Trophoblast cell (in vitro differentiated cells and primary cell): ENCODE measurements at regions not wholly inside any gene's neighbourhood (a gene's known extent, or its start where the extent isn't known, plus 50 kb on each side); places are given as distances from the start of the nearest gene placed in this dataset.

Experiments
- DNase-seq, 2 donors: peaks; one replicate each; pipeline ENCODE4 v3.0.0-alpha.2; 2016
- H2AFZ ChIP-seq: 2 replicates; pipeline ENCODE4 v1.6.1; 2013; ENCODE audit warnings: low read length, moderate library complexity, mild to moderate bottlenecking; ENCODE audit not compliant: insufficient read depth, poor library complexity
- H2AK5ac ChIP-seq: 2 replicates; pipeline ENCODE4 v1.6.1; 2013; ENCODE audit warnings: mild to moderate bottlenecking, low read length
- H2BK120ac ChIP-seq: 2 replicates; pipeline ENCODE4 v1.6.1; 2013; ENCODE audit warnings: low read length, mild to moderate bottlenecking, moderate library complexity; ENCODE audit not compliant: insufficient read depth, poor library complexity
- H2BK12ac ChIP-seq: 2 replicates; pipeline ENCODE4 v1.6.1; 2013; ENCODE audit warnings: mild to moderate bottlenecking, low read length, moderate library complexity
- H2BK5ac ChIP-seq: 2 replicates; pipeline ENCODE4 v1.6.1; 2013; ENCODE audit warnings: low read length, low read depth, moderate library complexity, mild to moderate bottlenecking; ENCODE audit not compliant: poor library complexity
- H3K14ac ChIP-seq: 2 replicates; pipeline ENCODE4 v1.6.1; 2013; ENCODE audit warnings: mild to moderate bottlenecking, low read length
- H3K18ac ChIP-seq: 2 replicates; pipeline ENCODE4 v1.6.1; 2013; ENCODE audit warnings: mild to moderate bottlenecking, low read length
- H3K23ac ChIP-seq: 2 replicates; pipeline ENCODE4 v1.6.1; 2013; ENCODE audit warnings: low read length
- H3K27ac ChIP-seq: 2 replicates; pipeline ENCODE4 v1.5.1; 2013; ENCODE audit warnings: low read depth, mild to moderate bottlenecking, inconsistent platforms, low read length, moderate library complexity
- H3K27me3 ChIP-seq: 2 replicates; pipeline ENCODE4 v1.6.1; 2013; ENCODE audit warnings: inconsistent platforms, mild to moderate bottlenecking, low read length, moderate library complexity; ENCODE audit not compliant: insufficient read depth
- H3K36me3 ChIP-seq, 2 experiments: 1 replicate in 1 of 2; 2 replicates in 1 of 2; pipeline ENCODE4 v1.6.1; 2013; ENCODE audit warnings: low read length in 2 of 2, mild to moderate bottlenecking in 2 of 2, moderate library complexity in 1 of 2; ENCODE audit not compliant: insufficient read depth in 2 of 2, control insufficient read depth in 1 of 2
- H3K4ac ChIP-seq: 2 replicates; pipeline ENCODE4 v1.6.1; 2013; ENCODE audit warnings: low read depth, mild to moderate bottlenecking, low read length, moderate library complexity
- H3K4me1 ChIP-seq, 2 experiments: 1 replicate in 1 of 2; 2 replicates in 1 of 2; pipeline ENCODE4 v1.6.1; 2013; ENCODE audit warnings: low read length in 2 of 2, mild to moderate bottlenecking in 2 of 2, moderate library complexity in 1 of 2; ENCODE audit not compliant: insufficient read depth in 2 of 2, control insufficient read depth in 1 of 2
- H3K4me2 ChIP-seq: 2 replicates; pipeline ENCODE4 v1.6.1; 2013; ENCODE audit warnings: inconsistent platforms, mild to moderate bottlenecking, low read length, moderate library complexity
- H3K4me3 ChIP-seq: 2 replicates; pipeline ENCODE4 v1.5.1; 2013; ENCODE audit warnings: mild to moderate bottlenecking, low read depth, low read length, inconsistent platforms
- H3K79me1 ChIP-seq: one replicate; pipeline ENCODE4 v1.6.1; 2013; ENCODE audit warnings: low read length
- H3K79me2 ChIP-seq: 2 replicates; pipeline ENCODE4 v1.6.1; 2013; ENCODE audit warnings: low read length, mild to moderate bottlenecking; ENCODE audit not compliant: control insufficient read depth, insufficient read depth, poor library complexity
- H3K9ac ChIP-seq: 2 replicates; pipeline ENCODE4 v1.6.1; 2013; ENCODE audit warnings: mild to moderate bottlenecking, low read length
- H3K9me3 ChIP-seq: 2 replicates; pipeline ENCODE4 v1.6.1; 2013; ENCODE audit warnings: low read depth, mild to moderate bottlenecking, control low read depth, inconsistent platforms, low read length; ENCODE audit not compliant: insufficient read depth
- H4K12ac ChIP-seq: 2 replicates; pipeline ENCODE4 v1.6.1; 2013; ENCODE audit warnings: low read depth, mild to moderate bottlenecking, low read length, moderate library complexity
- H4K8ac ChIP-seq: 2 replicates; pipeline ENCODE4 v1.6.1; 2013; ENCODE audit warnings: low read depth, mild to moderate bottlenecking, low read length, moderate library complexity
- H4K91ac ChIP-seq: one replicate; pipeline ENCODE4 v1.6.1; 2013; ENCODE audit warnings: low read depth, mild to moderate bottlenecking, low read length, moderate library complexity
- WGBS: extraction: QIAGEN DNeasy Blood & Tissue Kit; methylation state at CpG from one replicate; pipeline ENCODE4 v1.1.7; 2013; ENCODE audit warnings: missing lambda C conversion rate; ENCODE audit not compliant: insufficient read length, insufficient coverage; ENCODE audit errors: extremely low coverage; 5-methylcytosine and 5-hydroxymethylcytosine counted together

DNA sequence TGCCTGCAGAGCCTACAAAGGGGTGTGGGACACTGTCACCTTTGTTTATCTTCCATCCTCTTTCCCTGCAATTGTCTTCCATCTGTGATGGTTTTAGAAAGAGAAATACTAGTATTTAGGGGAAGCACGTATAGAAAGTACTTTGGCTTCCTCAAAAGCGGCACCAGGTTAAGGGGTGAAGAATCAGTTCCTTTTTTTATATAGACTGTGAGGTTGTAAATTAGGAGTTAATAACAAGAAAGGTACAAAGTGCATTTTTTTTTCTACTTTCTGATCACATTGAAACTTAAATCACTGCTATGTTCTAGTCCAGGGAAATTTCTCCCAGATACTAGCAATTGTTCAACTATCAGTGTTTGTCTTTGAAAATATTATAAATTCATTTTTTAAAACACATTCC, 219.3 kb downstream of the CEMIP2 start:
- Histone ChIP-seq H3K4me1 (peaks cover 0 to 2% of the 10 kb centered on the region in 2 experiments), H3K18ac (no peak overlapping the region), H3K4me3 (no peak overlapping the region), H3K4me2 (no peak overlapping the region), H2AK5ac (no peak overlapping the region), H2BK12ac (no peak overlapping the region), H4K8ac (no peak overlapping the region), H3K9ac (no peak overlapping the region), H3K14ac (no peak overlapping the region), H3K23ac (no peak overlapping the region), H4K91ac (no peak overlapping the region), H2BK5ac (no peak overlapping the region), H3K36me3 (no peaks in the 10 kb centered on the region), H3K27me3 (no peaks in the 10 kb centered on the region), H3K79me1 (no peaks in the 10 kb centered on the region), H4K12ac (no peak overlapping the region), H2AFZ (no peak overlapping the region), H3K4ac (no peak overlapping the region), H3K27ac (no peak overlapping the region), H3K9me3 (no peaks in the 10 kb centered on the region), H2BK120ac (no peak overlapping the region), H3K79me2 (no peaks in the 10 kb centered on the region)
- WGBS, result no CpG with 5 or more reads among the region's 2 CpGs
- DNase-seq, result no peak

DNA sequence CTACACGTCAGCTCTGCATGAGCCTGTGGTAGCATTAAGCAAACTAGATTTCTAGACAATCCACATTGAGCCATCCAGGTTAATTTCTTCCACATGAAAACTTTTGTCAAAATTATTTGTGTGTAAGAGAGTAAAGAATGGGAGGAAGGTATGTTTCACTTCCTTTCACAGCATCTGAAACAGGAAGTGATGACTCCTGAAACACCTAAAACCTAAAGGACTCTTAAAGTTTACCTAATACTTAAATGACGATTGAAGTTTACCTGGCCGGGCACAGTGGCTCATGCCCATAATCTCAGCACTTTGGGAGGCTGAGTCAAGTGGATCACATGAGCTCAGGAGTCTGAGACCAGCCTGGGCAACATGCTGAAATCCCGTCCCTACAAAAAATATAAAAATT, 223.8 kb downstream of the CEMIP2 start:
- Histone ChIP-seq H3K27ac (no peak overlapping the region), H3K9me3 (no peaks in the 10 kb centered on the region), H2BK5ac (no peak overlapping the region), H3K79me1 (no peaks in the 10 kb centered on the region), H3K9ac (no peak overlapping the region), H3K4me1 (no peaks in the 10 kb centered on the region), H3K4me2 (no peak overlapping the region), H3K4me3 (no peak overlapping the region), H2BK120ac (no peak overlapping the region), H3K36me3 (no peaks in the 10 kb centered on the region), H2AK5ac (no peak overlapping the region), H4K8ac (peak overlapping the region; percentile 54), H3K23ac (no peak overlapping the region), H2AFZ (no peak overlapping the region), H3K27me3 (no peaks in the 10 kb centered on the region), H3K14ac (no peak overlapping the region), H4K12ac (no peak overlapping the region), H3K79me2 (no peaks in the 10 kb centered on the region), H3K4ac (no peak overlapping the region), H3K18ac (no peak overlapping the region), H4K91ac (no peak overlapping the region), H2BK12ac (no peak overlapping the region)
- WGBS, result no CpG with 5 or more reads among the region's 4 CpGs
- DNase-seq, result no peak

DNA sequence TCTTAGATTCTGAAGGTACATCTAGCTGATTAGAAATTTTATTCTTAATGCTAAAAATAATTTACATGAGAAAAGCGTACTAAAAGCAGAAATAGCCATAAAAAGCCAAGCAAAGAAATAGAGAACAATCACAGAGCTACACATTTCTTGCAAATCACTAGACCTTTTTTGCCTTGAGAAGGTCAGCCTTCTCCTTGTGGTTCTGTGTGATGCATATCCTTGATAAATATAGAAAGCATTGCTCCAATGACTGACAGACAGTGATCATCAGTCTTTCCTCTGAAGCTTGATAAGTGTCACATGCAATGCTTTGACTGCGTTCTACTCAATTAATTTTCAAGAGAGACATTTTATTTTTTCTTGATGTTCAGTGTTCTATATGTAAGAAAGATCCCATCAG, 226.9 kb downstream of the CEMIP2 start:
- Histone ChIP-seq H3K4ac (no peak overlapping the region), H2BK120ac (no peak overlapping the region), H4K8ac (no peak overlapping the region), H3K4me3 (no peak overlapping the region), H3K27me3 (no peaks in the 10 kb centered on the region), H3K36me3 (no peaks in the 10 kb centered on the region), H2AFZ (no peak overlapping the region), H3K23ac (no peak overlapping the region), H3K9me3 (no peaks in the 10 kb centered on the region), H4K91ac (no peak overlapping the region), H3K79me1 (no peaks in the 10 kb centered on the region), H3K9ac (no peak overlapping the region), H3K27ac (no peak overlapping the region), H2BK5ac (no peak overlapping the region), H3K4me1 (no peaks in the 10 kb centered on the region), H3K14ac (no peak overlapping the region), H3K79me2 (no peaks in the 10 kb centered on the region), H3K4me2 (no peak overlapping the region), H4K12ac (no peak overlapping the region), H2BK12ac (no peak overlapping the region), H3K18ac (no peak overlapping the region), H2AK5ac (no peak overlapping the region)
- no CpG with 5 or more reads among the region's 2 CpGs for WGBS
- DNase-seq, result no peak

DNA sequence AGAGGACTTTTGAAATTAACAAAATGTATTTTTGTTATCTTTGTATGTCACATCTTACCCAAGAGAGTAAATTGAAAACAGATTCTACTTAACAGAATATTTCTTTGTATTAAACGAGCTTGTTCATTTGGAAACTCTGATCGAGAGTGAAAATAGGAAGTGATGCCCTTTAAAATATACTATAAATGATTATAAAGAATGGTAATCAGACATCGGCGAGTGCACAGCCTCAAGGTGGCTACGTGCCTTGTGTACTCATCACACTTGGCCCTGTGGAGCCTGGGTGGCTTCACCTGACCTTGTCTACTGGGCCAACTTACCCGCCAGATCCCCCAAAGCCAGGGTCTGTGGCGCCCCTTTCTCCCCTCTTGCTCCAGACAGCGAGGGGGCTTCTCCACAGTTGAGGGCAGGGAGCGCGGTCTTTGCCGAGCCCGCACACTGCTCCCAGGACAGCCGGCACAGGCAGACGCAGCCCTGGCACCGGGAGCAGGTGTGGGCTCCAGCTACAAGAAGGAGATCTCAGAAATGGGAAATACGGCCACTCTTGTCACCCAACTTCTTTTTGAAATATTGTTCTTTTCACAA, 243.2 kb downstream of the CEMIP2 start:
- H3K9me3 ChIP-seq, result no peaks in the 10 kb centered on the region
- H2BK120ac ChIP-seq, result no peak overlapping the region
- H2AK5ac ChIP-seq, result no peak overlapping the region
- DNase-seq, result no peak
- WGBS, result no CpG with 5 or more reads among the region's 16 CpGs
- no peaks in the 10 kb centered on the region for H3K36me3 ChIP-seq
- H3K23ac ChIP-seq, result no peak overlapping the region
- no peak overlapping the region for H2AFZ ChIP-seq
- no peak overlapping the region for H4K12ac ChIP-seq
- H3K9ac ChIP-seq, result no peak overlapping the region
- H3K27me3 ChIP-seq, result no peaks in the 10 kb centered on the region
- H3K4me2 ChIP-seq, result no peak overlapping the region
- no peaks in the 10 kb centered on the region for H3K79me2 ChIP-seq
- no peaks in the 10 kb centered on the region for H3K79me1 ChIP-seq
- H2BK5ac ChIP-seq, result no peak overlapping the region
- no peak overlapping the region for H3K18ac ChIP-seq
- no peaks in the 10 kb centered on the region for H3K4me1 ChIP-seq
- H4K8ac ChIP-seq, result no peak overlapping the region
- H4K91ac ChIP-seq, result no peak overlapping the region
- H3K14ac ChIP-seq, result no peak overlapping the region
- no peak overlapping the region for H3K4ac ChIP-seq
- H3K4me3 ChIP-seq, result no peak overlapping the region
- peak overlapping the region; percentile 5 for H2BK12ac ChIP-seq
- H3K27ac ChIP-seq, result no peak overlapping the region
